H9 (cell line): ENCODE measurements at regions not wholly inside any gene's neighbourhood (a gene's known extent, or its start where the extent isn't known, plus 50 kb on each side); places are given as distances from the start of the nearest gene placed in this dataset.

Source experiments
- DNase-seq: peaks from one replicate; pipeline ENCODE4 v3.0.0-alpha.2; 2017
- H2AFZ ChIP-seq: one replicate; pipeline ENCODE4 v1.6.1; 2013; ENCODE audit warnings: mild to moderate bottlenecking, low read length, control low read depth, moderate library complexity
- H2AK5ac ChIP-seq: 2 replicates; pipeline ENCODE4 v1.6.1; 2013; ENCODE audit warnings: low read length, control low read depth, mixed read lengths; ENCODE audit not compliant: insufficient read length
- H2BK120ac ChIP-seq: one replicate; pipeline ENCODE4 v1.6.1; 2013; ENCODE audit warnings: low read depth, mild to moderate bottlenecking, low read length, control low read depth, inconsistent platforms; ENCODE audit not compliant: poor library complexity, severe bottlenecking
- H2BK12ac ChIP-seq: 2 replicates; pipeline ENCODE4 v1.6.1; 2013; ENCODE audit warnings: low read length, control low read depth, mixed read lengths, low read depth; ENCODE audit not compliant: insufficient read length
- H2BK15ac ChIP-seq: 2 replicates; pipeline ENCODE4 v1.6.1; 2013; ENCODE audit warnings: low read depth, low read length, control low read depth
- H2BK20ac ChIP-seq: one replicate; pipeline ENCODE4 v1.6.1; 2013; ENCODE audit warnings: low read depth, mild to moderate bottlenecking, low read length, control low read depth, inconsistent platforms; ENCODE audit not compliant: poor library complexity, severe bottlenecking
- H2BK5ac ChIP-seq: 2 replicates; pipeline ENCODE4 v1.6.1; 2013; ENCODE audit warnings: low read length, control low read depth, mixed read lengths; ENCODE audit not compliant: insufficient read length
- H3K14ac ChIP-seq: 2 replicates; pipeline ENCODE4 v1.6.1; 2013; ENCODE audit warnings: low read length, control low read depth; ENCODE audit not compliant: insufficient read depth
- H3K18ac ChIP-seq: 2 replicates; pipeline ENCODE4 v1.6.1; 2013; ENCODE audit warnings: low read depth, mild to moderate bottlenecking, mixed read lengths, low read length, control low read depth; ENCODE audit not compliant: insufficient read length
- H3K23ac ChIP-seq: 2 replicates; pipeline ENCODE4 v1.6.1; 2013; ENCODE audit warnings: low read length, control low read depth, mixed read lengths, low read depth; ENCODE audit not compliant: insufficient read length
- H3K23me2 ChIP-seq: 2 replicates; pipeline ENCODE4 v1.6.1; 2013; ENCODE audit warnings: low read depth, mild to moderate bottlenecking, mixed read lengths, low read length, control low read depth; ENCODE audit not compliant: insufficient read length, poor library complexity, severe bottlenecking
- H3K27ac ChIP-seq: 2 replicates; pipeline ENCODE4 v1.5.1; 2013; ENCODE audit warnings: low read length, control low read depth, mixed read lengths, low read depth; ENCODE audit not compliant: insufficient read length
- H3K27me3 ChIP-seq: 2 replicates; pipeline ENCODE4 v1.6.1; 2013; ENCODE audit warnings: low read length, control low read depth, inconsistent platforms; ENCODE audit not compliant: insufficient read depth
- H3K4ac ChIP-seq: 2 replicates; pipeline ENCODE4 v1.6.1; 2013; ENCODE audit warnings: low read depth, mild to moderate bottlenecking, control low read depth, inconsistent platforms, low read length, moderate library complexity
- H3K4me1 ChIP-seq: 2 replicates; pipeline ENCODE4 v1.6.1; 2013; ENCODE audit warnings: low read length, control low read depth, inconsistent platforms; ENCODE audit not compliant: insufficient read depth
- H3K4me2 ChIP-seq: 2 replicates; pipeline ENCODE4 v1.6.1; 2013; ENCODE audit warnings: low read length, control low read depth, mixed read lengths; ENCODE audit not compliant: insufficient read length, insufficient read depth
- H3K56ac ChIP-seq: 2 replicates; pipeline ENCODE4 v1.6.1; 2013; ENCODE audit warnings: low read depth, mild to moderate bottlenecking, mixed read lengths, low read length, control low read depth; ENCODE audit not compliant: insufficient read length
- H3K79me1 ChIP-seq: 2 replicates; pipeline ENCODE4 v1.6.1; 2013; ENCODE audit warnings: low read depth, mild to moderate bottlenecking, moderate library complexity, low read length, control low read depth, inconsistent platforms; ENCODE audit not compliant: insufficient read depth, poor library complexity, severe bottlenecking
- H3K79me2 ChIP-seq: 2 replicates; pipeline ENCODE4 v1.6.1; 2013; ENCODE audit warnings: low read length, control low read depth, inconsistent platforms; ENCODE audit not compliant: insufficient read depth
- H3K9ac ChIP-seq: 2 replicates; pipeline ENCODE4 v1.6.1; 2013; ENCODE audit warnings: low read length, control low read depth, mixed read lengths; ENCODE audit not compliant: insufficient read length; ENCODE audit errors: extremely low read depth
- H3K9me3 ChIP-seq: one replicate; pipeline ENCODE4 v1.6.1; 2013; ENCODE audit warnings: low read depth, low read length, inconsistent platforms; ENCODE audit not compliant: control insufficient read depth
- H3T11ph ChIP-seq: one replicate; pipeline ENCODE4 v1.6.1; 2013; ENCODE audit warnings: mild to moderate bottlenecking, low read length, control low read depth, inconsistent platforms
- H4K20me1 ChIP-seq: one replicate; pipeline ENCODE4 v1.6.1; 2013; ENCODE audit not compliant: control insufficient read depth, insufficient read length, insufficient read depth
- H4K5ac ChIP-seq: 2 replicates; pipeline ENCODE4 v1.6.1; 2013; ENCODE audit warnings: low read depth, mild to moderate bottlenecking, mixed read lengths, low read length, control low read depth; ENCODE audit not compliant: insufficient read length
- H4K8ac ChIP-seq: replicated peaks from 2 replicates; pipeline ENCODE4 v1.6.1; 2013; ENCODE audit warnings: low read length, control low read depth, mixed read lengths, low read depth; ENCODE audit not compliant: insufficient read length
- H4K91ac ChIP-seq: 2 replicates; pipeline ENCODE4 v1.6.1; 2013; ENCODE audit warnings: low read depth, mild to moderate bottlenecking, moderate library complexity, mixed read lengths, low read length, control low read depth; ENCODE audit not compliant: insufficient read length
- H3K27ac Mint-ChIP-seq, 3 experiments: 2 replicates in 2 of 3; 3 replicates in 1 of 3; pipeline ENCODE4 v1.8.0; 2020 to 2021; ENCODE audit warnings: mixed read lengths in 3 of 3, mild to moderate bottlenecking in 1 of 3, moderate library complexity in 1 of 3
- H3K27me3 Mint-ChIP-seq: 2 replicates; pipeline ENCODE4 v1.8.0; 2021; ENCODE audit warnings: low read depth, mild to moderate bottlenecking, moderate library complexity, mixed read lengths
- H3K36me3 Mint-ChIP-seq, 3 experiments: 2 replicates in 2 of 3; 3 replicates in 1 of 3; pipeline ENCODE4 v1.8.0; 2020 to 2021; ENCODE audit warnings: low read depth in 3 of 3, mixed read lengths in 3 of 3; ENCODE audit not compliant: insufficient read depth in 1 of 3
- H3K4me1 Mint-ChIP-seq, 2 experiments: 2 replicates each; pipeline ENCODE4 v1.8.0; 2020; ENCODE audit warnings: mixed read lengths in 2 of 2
- H3K4me3 Mint-ChIP-seq, 2 experiments: 2 replicates in 1 of 2; 3 replicates in 1 of 2; pipeline ENCODE4 v1.8.0; 2020 to 2021; ENCODE audit warnings: mild to moderate bottlenecking in 2 of 2, mixed read lengths in 2 of 2, moderate library complexity in 1 of 2
- H3K9me3 Mint-ChIP-seq, 2 experiments: 2 replicates in 1 of 2; 3 replicates in 1 of 2; pipeline ENCODE4 v1.8.0; 2020; ENCODE audit warnings: mild to moderate bottlenecking in 2 of 2, mixed read lengths in 2 of 2, moderate library complexity in 1 of 2
- CTCF ChIP-seq: fragments of 200-600 bp; sonication (generic); conservative IDR thresholded peaks from 3 replicates; pipeline ENCODE4 v1.8.0; 2021; ENCODE audit warnings: antibody characterized with exemption, mild to moderate bottlenecking
- WGBS: extraction: QIAGEN DNeasy Blood & Tissue Kit; methylation state at CpG from one replicate; pipeline ENCODE4 v1.1.7; 2013; ENCODE audit warnings: missing lambda C conversion rate, low lambda C conversion rate, mixed read lengths; ENCODE audit not compliant: insufficient read length; ENCODE audit errors: extremely low coverage; 5-methylcytosine and 5-hydroxymethylcytosine counted together

- no peak overlapping the region for H3K56ac ChIP-seq
- no peak overlapping the region for H2BK120ac ChIP-seq
- Mint-ChIP-seq H3K4me1 (no peaks in the 10 kb centered on the region), H3K27ac (no peak overlapping the region), H3K36me3 (no peaks in the 10 kb centered on the region), H3K27me3 (no peaks in the 10 kb centered on the region), H3K4me3 (no peak overlapping the region), H3K9me3 (no peaks in the 10 kb centered on the region)
- H2BK20ac ChIP-seq, result no peak overlapping the region
- WGBS, result no CpG with 5 or more reads among the region's 2 CpGs
- no peaks in the 10 kb centered on the region for H3K4me1 ChIP-seq
- H3K4me2 ChIP-seq, result no peak overlapping the region
- no peak for DNase-seq
- no peaks in the 10 kb centered on the region for H3K9me3 ChIP-seq
- no peak overlapping the region for H3T11ph ChIP-seq
- H3K14ac ChIP-seq, result no peak overlapping the region
- H3K18ac ChIP-seq, result no peak overlapping the region
- H3K23me2 ChIP-seq, result no peaks in the 10 kb centered on the region
- no peak overlapping the region for H3K27ac ChIP-seq
- no peak overlapping the region for H4K91ac ChIP-seq
- no peak overlapping the region for H4K8ac ChIP-seq
- no peak overlapping the region for H2AK5ac ChIP-seq
- no peak overlapping the region for H3K9ac ChIP-seq
- no peak overlapping the region for H4K5ac ChIP-seq
- H3K23ac ChIP-seq, result no peak overlapping the region
- H2AFZ ChIP-seq, result no peak overlapping the region
- H3K27me3 ChIP-seq, result no peaks in the 10 kb centered on the region
- no peaks in the 10 kb centered on the region for H4K20me1 ChIP-seq
- no peak overlapping the region for H2BK15ac ChIP-seq
- no peak overlapping the region for H2BK5ac ChIP-seq
- H3K4ac ChIP-seq, result no peak overlapping the region
- no peaks in the 10 kb centered on the region for H3K79me1 ChIP-seq
- no peak overlapping the region for H2BK12ac ChIP-seq
- H3K79me2 ChIP-seq, result no peaks in the 10 kb centered on the region
- TF ChIP-seq CTCF, result no peak
Observed at GRCh38 chr2:34332813-34333212, 733.7 kb upstream of the FAM98A start.
